Fibroblast of lung (primary cell): ENCODE measurements at regions not wholly inside any gene's neighbourhood (a gene's known extent, or its start where the extent isn't known, plus 50 kb on each side); places are given as distances from the start of the nearest gene placed in this dataset.

Experiments used
- DNase-seq, 2 donors: peaks; one replicate each; pipeline versions ENCODE4 v3.0.0 to v3.0.0-alpha.2; 2010; ENCODE audit warnings: low read depth in 2 of 2
- H2AFZ ChIP-seq: 2 replicates; pipeline ENCODE4 v1.5.1; 2012; ENCODE audit warnings: low read length, control low read depth, inconsistent platforms
- H3K27ac ChIP-seq: 2 replicates; pipeline ENCODE4 v1.5.1; 2011; ENCODE audit warnings: low read length, control low read depth; ENCODE audit not compliant: insufficient read depth
- H3K27me3 ChIP-seq: 2 replicates; pipeline ENCODE4 v1.5.1; 2011; ENCODE audit warnings: mild to moderate bottlenecking, low read length; ENCODE audit not compliant: control insufficient read depth, insufficient read depth
- H3K36me3 ChIP-seq: 2 replicates; pipeline ENCODE4 v1.5.1; 2011; ENCODE audit warnings: low read length; ENCODE audit not compliant: control insufficient read depth, insufficient read depth
- H3K4me1 ChIP-seq: 2 replicates; pipeline ENCODE4 v1.5.1; 2011; ENCODE audit warnings: low read length; ENCODE audit not compliant: control insufficient read depth, insufficient read depth; ENCODE audit errors: extremely low read depth
- H3K4me2 ChIP-seq: 2 replicates; pipeline ENCODE4 v1.5.1; 2011; ENCODE audit warnings: low read length, control low read depth; ENCODE audit not compliant: insufficient read depth; ENCODE audit errors: extremely low read depth
- H3K4me3 ChIP-seq, 4 experiments: fragments of 200-600 bp in 1 of 4; sonication (generic) in 1 of 4; replicated peaks in 1 of 4; 2 replicates each; pipeline ENCODE4 v1.5.1; 2011 to 2016; ENCODE audit warnings: low read length in 4 of 4, low read depth in 3 of 4, mild to moderate bottlenecking in 3 of 4, control low read depth in 2 of 4, inconsistent platforms in 1 of 4, mixed read lengths in 1 of 4; ENCODE audit not compliant: insufficient read depth in 1 of 4; ENCODE audit errors: control extremely low read depth in 1 of 4
- H3K79me2 ChIP-seq: 2 replicates; pipeline ENCODE4 v1.5.1; 2012; ENCODE audit warnings: mild to moderate bottlenecking, low read length, inconsistent platforms; ENCODE audit not compliant: control insufficient read depth, insufficient read depth
- H3K9ac ChIP-seq: 2 replicates; pipeline ENCODE4 v1.5.1; 2011; ENCODE audit warnings: mild to moderate bottlenecking, low read length, control low read depth; ENCODE audit not compliant: insufficient read depth
- H3K9me3 ChIP-seq: 2 replicates; pipeline ENCODE4 v1.5.1; 2012; ENCODE audit warnings: low read depth, low read length; ENCODE audit not compliant: control insufficient read depth, insufficient read depth
- H4K20me1 ChIP-seq: 2 replicates; pipeline ENCODE4 v1.5.1; 2011; ENCODE audit warnings: low read length; ENCODE audit not compliant: control insufficient read depth, insufficient read depth; ENCODE audit errors: extremely low read depth
- CTCF ChIP-seq, 2 donors: IDR thresholded peaks in 1 of 2; conservative IDR thresholded peaks in 1 of 2; 1 replicate in 1 of 2; 2 replicates in 1 of 2; pipeline ENCODE4 v1.5.1; 2011 to 2012; ENCODE audit warnings: low read length in 2 of 2, control low read depth in 1 of 2, inconsistent platforms in 1 of 2, low read depth in 1 of 2, mild to moderate bottlenecking in 1 of 2
- EZH2 ChIP-seq: IDR thresholded peaks from 2 replicates; pipeline ENCODE4 v1.5.1; 2012; ENCODE audit warnings: low read length, control low read depth, mild to moderate bottlenecking; ENCODE audit errors: missing control alignments

GRCh38 chr12:38984388-38984787 lies 79.0 kb upstream of the CPNE8 start:
- H4K20me1 ChIP-seq: no peaks in the 10 kb centered on the region
- no peaks in the 10 kb centered on the region for H3K36me3 ChIP-seq
- no peak overlapping the region for H2AFZ ChIP-seq
- H3K9me3 ChIP-seq: no peaks in the 10 kb centered on the region
- no peaks in the 10 kb centered on the region for H3K27me3 ChIP-seq
- no peak for DNase-seq
- TF ChIP-seq CTCF (conservative IDR thresholded peaks at IDR 0.05 in 1 of 2, IDR thresholded peaks at IDR 0.05 in 1 of 2; ENCODE audit: low read depth in 1 of 2, low read length in 2 of 2) (no peak), EZH2 (no peak)
- no peaks in the 10 kb centered on the region for H3K79me2 ChIP-seq
- no peaks in the 10 kb centered on the region for H3K4me1 ChIP-seq
- H3K4me2 ChIP-seq: no peak overlapping the region
- no peak overlapping the region for H3K9ac ChIP-seq
- no peak overlapping the region for H3K4me3 ChIP-seq
- no peak overlapping the region for H3K27ac ChIP-seq

GRCh38 chr12:38983117-38983571 lies 77.8 kb upstream of the CPNE8 start:
- Histone ChIP-seq H3K27ac (no peak overlapping the region), H3K4me3 (peak overlapping the region in 1 of 4 experiments; percentile 20)

GRCh38 chr12:38977132-38977531 lies 71.7 kb upstream of the CPNE8 start:
- DNase-seq: no peak
- no peaks in the 10 kb centered on the region for H3K4me1 ChIP-seq
- H3K27me3 ChIP-seq: no peaks in the 10 kb centered on the region
- H3K4me2 ChIP-seq: no peak overlapping the region
- H3K79me2 ChIP-seq: no peaks in the 10 kb centered on the region
- no peak overlapping the region for H2AFZ ChIP-seq
- no peaks in the 10 kb centered on the region for H4K20me1 ChIP-seq
- no peak overlapping the region for H3K4me3 ChIP-seq
- no peak overlapping the region for H3K27ac ChIP-seq
- no peaks in the 10 kb centered on the region for H3K36me3 ChIP-seq
- H3K9me3 ChIP-seq: no peaks in the 10 kb centered on the region
- H3K9ac ChIP-seq: no peak overlapping the region
- no peak for TF ChIP-seq CTCF (conservative IDR thresholded peaks at IDR 0.05 in 1 of 2, IDR thresholded peaks at IDR 0.05 in 1 of 2; ENCODE audit: low read depth in 1 of 2, low read length in 2 of 2)
- TF ChIP-seq EZH2: no peak

More at GRCh38 chr12:38983117-38983571, 77.8 kb upstream of the CPNE8 start:
- no peak for DNase-seq
- Histone ChIP-seq H2AFZ (no peak overlapping the region), H3K4me1 (no peaks in the 10 kb centered on the region), H3K79me2 (no peaks in the 10 kb centered on the region), H4K20me1 (no peaks in the 10 kb centered on the region), H3K9me3 (no peaks in the 10 kb centered on the region), H3K36me3 (no peaks in the 10 kb centered on the region), H3K27me3 (no peaks in the 10 kb centered on the region), H3K4me2 (no peak overlapping the region), H3K9ac (no peak overlapping the region)
- TF ChIP-seq CTCF (conservative IDR thresholded peaks at IDR 0.05 in 1 of 2, IDR thresholded peaks at IDR 0.05 in 1 of 2; ENCODE audit: low read depth in 1 of 2, low read length in 2 of 2): no peak
- TF ChIP-seq EZH2: no peak
